Dedifferentiated amniotic fluid mesenchymal stem cell (primary cell): ENCODE measurements at regions not wholly inside any gene's neighbourhood (a gene's known extent, or its start where the extent isn't known, plus 50 kb on each side); places are given as distances from the start of the nearest gene placed in this dataset.

Experiments
- DNase-seq: peaks from one replicate; pipeline ENCODE4 v3.0.0-alpha.2; 2016; ENCODE audit errors: extremely low spot score

GRCh38 chr2:128720080-128721022 lies 401.7 kb upstream of the HS6ST1 start:
- DNase-seq: no peak

GRCh38 chr2:128721096-128721495 lies 402.4 kb upstream of the HS6ST1 start:
- DNase-seq: no peak

GRCh38 chr2:128722489-128722888 lies 403.8 kb upstream of the HS6ST1 start:
- DNase-seq: no peak

DNA sequence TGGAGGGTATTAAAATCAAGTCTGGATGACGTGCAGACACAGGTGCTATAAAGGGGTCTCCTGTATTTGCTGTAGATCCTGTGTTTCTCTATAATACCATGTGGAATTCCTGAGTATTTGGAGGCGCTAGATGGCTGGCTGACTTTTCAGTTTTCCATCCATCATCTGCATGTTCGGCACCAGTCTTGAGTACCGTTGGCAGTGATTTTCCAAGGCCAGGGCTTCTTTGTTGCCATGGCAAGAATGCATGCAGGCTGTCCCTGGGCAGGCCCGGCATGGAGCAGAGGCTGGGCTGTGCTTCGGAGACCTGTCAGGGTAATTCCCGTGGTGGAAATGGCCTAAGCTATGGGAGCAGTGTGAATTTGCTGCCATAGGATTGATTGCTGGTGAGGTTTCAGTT lies 405.9 kb upstream of the HS6ST1 start:
- no peak for DNase-seq

- DNase-seq: no peak
Measured at GRCh38 chr2:128724972-128725371, 406.3 kb upstream of the HS6ST1 start.

GRCh38 chr2:128726236-128726635 lies 407.6 kb upstream of the HS6ST1 start:
- no peak for DNase-seq

DNA sequence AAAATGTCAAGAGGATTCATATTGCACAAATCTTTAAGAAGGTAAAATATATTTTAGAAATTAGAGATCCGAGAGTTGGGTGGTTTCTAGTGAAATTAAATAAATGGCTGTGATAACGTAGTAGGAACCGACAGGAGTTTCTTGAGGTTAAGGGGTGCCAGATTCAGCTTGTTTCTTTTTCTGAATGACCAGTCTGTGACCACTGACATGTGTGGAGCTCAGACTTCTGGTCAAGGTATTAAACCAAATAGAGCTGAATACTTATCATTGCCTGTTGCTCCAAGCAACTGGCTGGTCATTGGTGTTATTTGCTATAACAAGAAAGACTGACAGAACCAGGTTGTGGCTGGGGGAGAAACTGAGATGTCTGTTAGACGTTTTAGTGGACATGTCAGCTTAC lies 408.2 kb upstream of the HS6ST1 start:
- no peak for DNase-seq

DNA sequence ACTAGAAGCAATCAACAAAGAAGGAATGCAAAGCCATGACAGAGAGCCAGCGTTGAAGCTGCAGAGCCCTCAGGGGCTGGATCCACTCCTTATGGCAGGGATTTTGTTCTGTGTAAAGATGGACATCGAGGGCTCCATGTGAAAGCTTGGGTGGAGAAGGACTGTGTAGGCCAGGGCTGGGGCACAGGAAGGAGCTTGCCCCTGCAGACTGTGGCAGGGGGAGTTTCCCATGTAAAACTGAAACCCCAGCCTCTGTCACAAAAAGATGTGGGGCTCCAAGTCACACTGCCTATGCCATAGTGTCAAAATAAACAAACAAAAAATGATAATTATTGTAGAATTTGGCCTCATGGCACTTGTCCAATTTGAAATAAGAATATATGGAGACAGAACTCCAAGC lies 408.7 kb upstream of the HS6ST1 start:
- DNase-seq: no peak

DNA sequence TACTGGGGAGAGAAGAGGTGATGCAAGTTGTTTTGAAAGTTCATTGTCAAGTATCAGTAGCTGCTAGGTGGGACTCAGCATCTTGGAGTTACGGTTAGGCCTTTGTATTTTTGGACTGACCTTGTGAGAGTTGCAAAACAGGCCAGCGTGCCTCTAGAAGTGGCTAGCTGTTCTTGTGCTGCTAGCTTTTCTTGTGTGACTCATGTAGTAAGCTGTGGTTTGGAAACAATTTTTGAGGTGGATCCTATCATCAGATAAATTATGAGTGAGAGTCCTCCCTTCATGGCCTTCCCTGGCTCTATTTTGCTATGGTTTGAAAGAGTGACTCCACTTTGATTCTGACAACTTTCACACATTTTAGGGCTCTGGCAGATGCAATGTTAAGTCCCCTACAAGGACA lies 409.2 kb upstream of the HS6ST1 start:
- DNase-seq: peak; percentile 64

DNA sequence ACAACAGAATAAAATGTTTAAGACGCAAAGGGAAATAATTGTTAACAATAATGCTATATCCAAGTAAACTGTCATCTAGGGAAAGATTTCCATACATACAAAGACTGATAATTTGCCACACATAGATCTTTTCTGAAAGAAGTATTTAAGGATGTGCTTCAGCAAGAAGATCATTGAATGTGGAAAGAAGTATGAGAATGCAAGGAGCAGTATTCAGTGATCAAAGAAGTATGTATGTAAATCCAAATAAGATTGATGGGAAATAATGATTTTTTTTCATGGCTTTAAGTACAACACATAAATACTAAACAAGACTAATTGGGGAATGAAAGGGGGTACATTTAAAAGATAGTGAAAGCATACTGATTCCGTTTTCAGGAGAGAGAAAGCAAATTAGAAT lies 410.4 kb upstream of the HS6ST1 start:
- DNase-seq: no peak

DNA sequence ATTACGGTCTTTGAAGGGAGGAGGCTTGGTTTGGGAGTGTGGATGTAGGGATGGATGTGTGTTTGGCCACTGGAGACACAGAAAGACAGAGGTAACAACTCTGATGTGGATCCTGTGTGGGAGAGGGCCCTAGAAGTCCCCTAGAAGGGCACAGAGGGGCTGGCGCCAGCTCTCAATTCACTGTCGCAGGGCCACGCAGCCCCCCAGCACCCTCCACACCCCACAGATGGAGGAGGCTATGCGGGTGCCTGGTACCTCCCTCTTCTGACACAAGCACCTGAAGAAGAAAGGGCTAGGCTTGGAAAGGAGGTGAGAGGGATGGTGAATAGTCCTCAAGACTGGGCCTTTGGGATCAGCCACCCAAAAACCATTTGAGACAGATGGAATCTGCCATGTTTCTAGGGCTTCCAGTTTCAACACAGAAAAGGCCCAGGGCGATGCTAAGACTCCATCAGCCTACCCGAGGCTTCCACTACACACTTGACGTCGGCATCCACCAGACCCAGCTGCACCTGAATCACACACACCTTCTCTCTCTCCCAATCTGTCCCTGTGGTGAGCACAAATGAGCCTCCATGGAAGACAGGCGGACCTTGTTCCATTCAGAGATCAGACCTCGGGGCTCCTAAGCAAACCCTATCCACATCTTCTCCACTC lies 413.5 kb upstream of the HS6ST1 start:
- no peak for DNase-seq

GRCh38 chr2:128732976-128733431 lies 414.3 kb upstream of the HS6ST1 start:
- DNase-seq: peak; percentile 71

- no peak for DNase-seq
Measured at GRCh38 chr2:128733450-128733849, 414.8 kb upstream of the HS6ST1 start.

- no peak for DNase-seq
Measured at GRCh38 chr2:128734521-128735295, 416.0 kb upstream of the HS6ST1 start.

DNA sequence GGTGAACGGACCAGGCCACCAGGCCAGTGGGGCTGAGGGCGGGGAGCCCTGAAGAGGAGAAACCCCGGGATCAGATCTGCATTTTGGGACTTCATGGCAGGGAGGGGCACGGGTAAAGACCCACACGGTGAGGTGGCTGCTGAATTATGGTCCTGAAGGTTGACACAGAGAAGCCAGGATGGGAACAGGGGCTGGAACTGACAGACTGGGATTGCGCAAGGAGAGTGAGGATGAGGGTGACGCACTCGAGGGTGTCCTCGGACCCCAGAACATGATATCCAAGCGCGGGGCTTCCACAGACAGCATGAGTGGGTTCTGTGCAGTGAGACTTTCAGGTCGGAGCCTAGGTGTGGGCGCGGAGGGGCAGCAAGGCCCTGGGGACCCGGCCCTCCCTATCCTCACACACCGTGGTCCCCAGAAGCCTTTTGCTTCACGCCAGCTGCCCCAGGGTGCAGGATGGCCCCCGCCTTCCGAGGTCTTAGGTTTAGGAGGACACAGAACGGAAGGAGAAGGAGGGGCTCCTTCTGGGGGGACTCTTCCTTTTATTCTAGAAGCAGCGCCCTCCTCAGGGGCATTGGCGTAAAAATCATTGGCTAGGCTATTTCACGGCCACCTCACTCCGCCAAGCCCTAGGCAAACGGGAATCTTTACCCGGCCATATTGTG lies 416.8 kb upstream of the HS6ST1 start:
- no peak for DNase-seq

- no peak for DNase-seq
Measured at GRCh38 chr2:128736046-128736688, 417.5 kb upstream of the HS6ST1 start.

DNA sequence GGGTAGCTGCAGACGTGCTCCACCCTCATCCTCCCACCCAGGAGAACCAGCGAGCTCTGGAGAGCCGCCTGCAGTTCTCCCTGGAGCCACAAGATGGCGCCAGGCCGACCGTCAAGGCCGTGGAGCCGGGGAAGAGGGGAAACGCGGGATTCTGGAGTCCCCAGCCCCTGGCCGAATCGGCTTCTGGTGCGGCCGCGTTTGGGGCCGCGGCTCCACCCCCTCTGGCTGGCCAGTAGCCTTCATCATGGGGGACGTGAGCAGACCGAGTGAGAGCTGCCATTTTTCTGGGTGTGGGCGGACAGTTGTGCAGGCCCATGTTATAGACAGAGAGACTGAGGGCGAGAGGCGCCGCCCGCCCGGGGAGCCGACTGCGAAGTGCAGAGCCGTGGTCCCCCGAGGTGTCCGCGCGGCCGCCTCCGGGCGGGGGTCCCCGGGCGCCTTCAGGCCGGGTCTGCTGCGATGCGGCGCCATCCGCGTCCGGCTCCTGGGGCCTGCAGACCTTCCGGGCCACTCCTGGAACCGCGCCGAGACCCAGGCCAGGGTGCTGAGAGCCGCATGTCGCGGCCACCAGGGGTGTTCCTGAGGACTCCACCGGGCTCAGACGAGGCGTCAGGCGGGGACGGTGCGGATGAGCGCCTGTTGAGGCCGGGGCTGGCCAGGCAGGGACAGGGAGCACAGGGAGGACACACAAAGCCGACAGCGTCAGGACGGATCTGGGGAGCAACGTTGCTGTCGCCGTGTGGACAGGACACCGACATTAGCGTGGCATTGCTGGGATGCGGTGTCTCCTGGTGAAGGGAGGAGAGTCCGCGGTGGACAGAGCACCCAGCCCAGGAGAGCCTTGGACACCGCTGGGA lies 418.2 kb upstream of the HS6ST1 start:
- DNase-seq: peak; percentile 57

DNA sequence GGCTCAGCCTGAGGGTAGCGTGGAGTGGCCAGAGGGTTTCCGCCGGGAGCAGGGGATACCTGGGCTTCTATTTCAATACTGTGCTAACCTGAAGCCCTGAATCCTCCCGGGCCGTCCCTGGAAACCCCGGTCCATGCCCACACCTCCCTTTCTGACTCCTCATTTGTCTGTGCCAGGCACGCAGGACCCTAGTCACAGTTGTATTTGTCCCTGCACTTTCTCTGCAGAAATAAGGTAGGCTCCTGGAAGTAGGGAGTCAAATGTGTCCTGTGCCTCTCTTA lies 418.8 kb upstream of the HS6ST1 start:
- no peak for DNase-seq

DNA sequence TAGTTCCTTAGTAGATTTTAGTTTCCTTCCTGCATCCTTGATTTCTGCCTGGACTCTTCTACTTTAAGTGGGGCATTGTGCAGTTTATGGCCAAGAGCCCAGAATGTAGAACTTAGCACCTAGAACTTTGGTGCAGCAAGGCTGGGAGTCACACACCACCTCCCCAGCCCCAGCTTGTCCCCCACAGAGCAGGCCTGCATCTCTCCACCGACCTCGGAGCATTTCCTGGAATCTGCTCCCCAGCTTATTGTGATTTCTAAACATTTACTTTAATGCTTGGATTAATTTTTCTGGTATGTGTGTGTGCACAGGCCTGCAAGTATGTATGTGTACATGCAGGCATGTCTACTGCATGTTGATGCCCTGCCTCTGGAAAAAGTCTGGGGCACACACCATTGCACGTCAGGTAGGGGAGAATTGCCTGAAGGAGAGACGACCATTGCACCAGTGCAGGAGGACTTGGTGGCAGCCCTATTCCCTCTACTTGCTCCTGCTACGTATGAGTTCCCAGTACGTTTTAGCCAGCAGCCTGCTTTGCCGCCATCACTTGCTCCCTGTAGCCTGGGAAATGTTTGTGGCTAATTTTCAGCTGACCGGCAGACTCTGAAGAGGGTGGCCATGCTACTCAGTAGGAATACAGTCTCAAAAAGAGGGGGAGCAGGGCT lies 419.9 kb upstream of the HS6ST1 start:
- DNase-seq: no peak

DNA sequence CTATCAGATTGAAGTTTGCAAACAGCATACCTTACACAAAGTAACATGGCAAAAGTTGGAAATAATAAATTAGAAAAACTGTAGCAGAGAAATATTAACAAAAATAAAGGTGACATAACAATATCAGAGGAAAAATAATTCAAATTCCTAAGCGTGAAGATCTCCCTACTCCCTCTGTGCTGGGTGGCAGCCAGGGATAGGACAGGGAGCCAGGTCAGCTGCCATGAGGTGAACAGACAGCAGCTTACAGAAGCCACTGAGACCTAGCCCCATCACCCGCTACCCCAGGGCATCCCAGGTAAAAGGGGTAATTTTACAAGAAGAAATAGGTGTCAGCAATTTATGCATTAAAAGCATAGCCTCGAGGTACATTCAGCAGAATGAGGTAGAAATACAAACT lies 423.8 kb upstream of the HS6ST1 start:
- DNase-seq: no peak
